Parathyroid adenoma (tissue), 2 donors: ENCODE measurements at regions not wholly inside any gene's neighbourhood (a gene's known extent, or its start where the extent isn't known, plus 50 kb on each side); places are given as distances from the start of the nearest gene placed in this dataset.

Experiments used
- H2AFZ ChIP-seq: fragments of 300-600 bp; sonication (generic); one replicate; pipeline ENCODE4 v1.7.0; 2017; ENCODE audit warnings: antibody characterized with exemption, mild to moderate bottlenecking
- H3K27ac ChIP-seq: fragments of 300-600 bp; sonication (generic); one replicate; pipeline ENCODE4 v1.7.0; 2017
- H3K27me3 ChIP-seq: fragments of 300-600 bp; sonication (generic); one replicate; pipeline ENCODE4 v1.7.0; 2017; ENCODE audit warnings: low read length; ENCODE audit not compliant: control insufficient read depth, insufficient read depth
- H3K36me3 ChIP-seq: fragments of 300-600 bp; sonication (generic); one replicate; pipeline ENCODE4 v1.7.0; 2017; ENCODE audit warnings: low read length; ENCODE audit not compliant: control insufficient read depth, insufficient read depth
- H3K4me1 ChIP-seq: fragments of 300-600 bp; sonication (generic); one replicate; pipeline ENCODE4 v1.7.0; 2017; ENCODE audit warnings: control low read depth
- H3K4me2 ChIP-seq: fragments of 300-600 bp; sonication (generic); one replicate; pipeline ENCODE4 v1.7.0; 2017; ENCODE audit warnings: low read length
- H3K4me3 ChIP-seq: fragments of 300-600 bp; sonication (generic); one replicate; pipeline ENCODE4 v1.7.0; 2017; ENCODE audit warnings: low read depth, low read length
- H3K79me2 ChIP-seq: fragments of 300-600 bp; sonication (generic); one replicate; pipeline ENCODE4 v1.7.0; 2017; ENCODE audit warnings: control low read depth
- H3K9ac ChIP-seq: fragments of 300-600 bp; sonication (generic); one replicate; pipeline ENCODE4 v1.7.0; 2017; ENCODE audit warnings: mild to moderate bottlenecking
- H3K9me3 ChIP-seq: fragments of 300-600 bp; sonication (generic); one replicate; pipeline ENCODE4 v1.7.0; 2017; ENCODE audit warnings: low read length; ENCODE audit not compliant: control insufficient read depth
- TF ChIP-seq, protein P1 (sequence below): fragments of 300-600 bp; sonication (generic); IDR thresholded peaks from one replicate; pipeline ENCODE4 v1.7.0; 2017; ENCODE audit warnings: antibody characterized with exemption, mild to moderate bottlenecking
- donor health status: primary hyperparathyroidism.

GRCh38 chr1:29855561-29856160 is 619.3 kb downstream of the PTPRU start:
- no peak overlapping the region for H3K4me3 ChIP-seq
- H2AFZ ChIP-seq = no peak overlapping the region
- H3K4me2 ChIP-seq = no peak overlapping the region
- no peaks in the 10 kb centered on the region for H3K79me2 ChIP-seq
- no peaks in the 10 kb centered on the region for H3K9me3 ChIP-seq
- TF ChIP-seq, protein P1, sequence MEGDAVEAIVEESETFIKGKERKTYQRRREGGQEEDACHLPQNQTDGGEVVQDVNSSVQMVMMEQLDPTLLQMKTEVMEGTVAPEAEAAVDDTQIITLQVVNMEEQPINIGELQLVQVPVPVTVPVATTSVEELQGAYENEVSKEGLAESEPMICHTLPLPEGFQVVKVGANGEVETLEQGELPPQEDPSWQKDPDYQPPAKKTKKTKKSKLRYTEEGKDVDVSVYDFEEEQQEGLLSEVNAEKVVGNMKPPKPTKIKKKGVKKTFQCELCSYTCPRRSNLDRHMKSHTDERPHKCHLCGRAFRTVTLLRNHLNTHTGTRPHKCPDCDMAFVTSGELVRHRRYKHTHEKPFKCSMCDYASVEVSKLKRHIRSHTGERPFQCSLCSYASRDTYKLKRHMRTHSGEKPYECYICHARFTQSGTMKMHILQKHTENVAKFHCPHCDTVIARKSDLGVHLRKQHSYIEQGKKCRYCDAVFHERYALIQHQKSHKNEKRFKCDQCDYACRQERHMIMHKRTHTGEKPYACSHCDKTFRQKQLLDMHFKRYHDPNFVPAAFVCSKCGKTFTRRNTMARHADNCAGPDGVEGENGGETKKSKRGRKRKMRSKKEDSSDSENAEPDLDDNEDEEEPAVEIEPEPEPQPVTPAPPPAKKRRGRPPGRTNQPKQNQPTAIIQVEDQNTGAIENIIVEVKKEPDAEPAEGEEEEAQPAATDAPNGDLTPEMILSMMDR = no peak
- no peaks in the 10 kb centered on the region for H3K27me3 ChIP-seq
- no peak overlapping the region for H3K27ac ChIP-seq
- H3K9ac ChIP-seq = no peak overlapping the region
- no peaks in the 10 kb centered on the region for H3K36me3 ChIP-seq
- H3K4me1 ChIP-seq = peaks cover 2% of the 10 kb centered on the region

- H3K79me2 ChIP-seq = no peaks in the 10 kb centered on the region
- H3K4me1 ChIP-seq = peaks cover 7% of the 10 kb centered on the region
- H3K27me3 ChIP-seq = no peaks in the 10 kb centered on the region
- H3K9ac ChIP-seq = no peak overlapping the region
- H3K4me2 ChIP-seq = no peak overlapping the region
- no peak overlapping the region for H3K27ac ChIP-seq
- H3K4me3 ChIP-seq = no peak overlapping the region
- TF ChIP-seq, protein P1 = no peak
- no peak overlapping the region for H2AFZ ChIP-seq
- H3K36me3 ChIP-seq = no peaks in the 10 kb centered on the region
- H3K9me3 ChIP-seq = no peaks in the 10 kb centered on the region
These were observed 618.5 kb downstream of the PTPRU start for GRCh38 chr1:29854700-29855276.

DNA sequence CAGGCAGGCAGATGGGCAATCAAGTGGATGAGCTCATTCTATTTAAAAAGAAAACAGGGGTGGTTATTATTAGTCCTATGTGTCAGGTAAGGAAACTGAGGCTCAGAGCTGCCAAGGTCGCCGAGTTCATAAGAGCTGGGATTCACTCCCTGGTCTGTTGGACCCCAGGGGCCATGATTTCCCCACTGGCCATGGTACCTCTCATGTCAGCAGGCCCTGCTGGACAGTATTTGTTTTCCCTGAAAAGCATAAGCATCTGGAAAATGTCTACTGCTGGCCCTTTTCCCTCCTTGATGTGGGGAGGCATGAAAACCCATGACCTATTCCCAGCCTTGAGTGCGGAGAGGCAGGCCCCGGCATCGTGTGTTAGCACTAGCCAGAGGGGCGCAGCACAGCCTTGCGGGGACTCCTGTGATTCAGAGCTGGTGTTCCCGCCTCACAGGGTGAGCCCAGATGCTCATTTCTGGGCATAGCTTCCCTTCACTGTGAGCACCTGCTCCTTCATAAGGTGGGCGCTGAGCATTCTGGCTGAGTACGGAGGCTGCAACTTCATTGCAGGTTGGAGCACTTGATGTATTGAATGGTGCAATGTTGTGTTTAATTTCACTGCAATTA is 617.5 kb downstream of the PTPRU start:
- Histone ChIP-seq H3K9me3 (no peaks in the 10 kb centered on the region), H3K9ac (no peak overlapping the region), H3K4me1 (peaks cover 7% of the 10 kb centered on the region), H3K79me2 (no peaks in the 10 kb centered on the region), H3K4me3 (no peak overlapping the region), H2AFZ (no peak overlapping the region), H3K36me3 (no peaks in the 10 kb centered on the region), H3K27ac (no peak overlapping the region), H3K27me3 (no peaks in the 10 kb centered on the region), H3K4me2 (no peak overlapping the region)
- TF ChIP-seq, protein P1 = no peak

GRCh38 chr1:29852248-29852647 is 615.9 kb downstream of the PTPRU start:
- H3K9ac ChIP-seq = no peak overlapping the region
- no peaks in the 10 kb centered on the region for H3K9me3 ChIP-seq
- H3K4me2 ChIP-seq = no peak overlapping the region
- no peaks in the 10 kb centered on the region for H3K36me3 ChIP-seq
- H2AFZ ChIP-seq = no peak overlapping the region
- H3K27ac ChIP-seq = no peak overlapping the region
- H3K27me3 ChIP-seq = no peaks in the 10 kb centered on the region
- no peaks in the 10 kb centered on the region for H3K79me2 ChIP-seq
- peaks cover 7% of the 10 kb centered on the region for H3K4me1 ChIP-seq
- H3K4me3 ChIP-seq = no peak overlapping the region
- TF ChIP-seq, protein P1 = no peak

GRCh38 chr1:29851691-29852090 is 615.4 kb downstream of the PTPRU start:
- Histone ChIP-seq H3K36me3 (no peaks in the 10 kb centered on the region), H3K9me3 (no peaks in the 10 kb centered on the region), H2AFZ (peak overlapping the region; percentile 22), H3K4me3 (no peak overlapping the region), H3K4me1 (peaks cover 7% of the 10 kb centered on the region), H3K27me3 (no peaks in the 10 kb centered on the region), H3K9ac (no peak overlapping the region), H3K4me2 (peak overlapping the region; percentile 15), H3K27ac (no peak overlapping the region), H3K79me2 (no peaks in the 10 kb centered on the region)
- TF ChIP-seq, protein P1 = no peak
